ENCODE measurements at regions not wholly inside any gene's neighbourhood (a gene's known extent, or its start where the extent isn't known, plus 50 kb on each side); places are given as distances from the start of the nearest gene placed in this dataset.

GRCh38 chr5:131084436-131084835 lies 80.6 kb downstream of the HINT1 start (continued):
- no peak for TF ChIP-seq ZNF462 (CRISPR knock-in tag; IDR thresholded peaks at IDR 0.05)

GRCh38 chr5:131081913-131082488 lies 83.1 kb downstream of the HINT1 start:
- no peak overlapping the region for H2AFZ ChIP-seq

More at GRCh38 chr5:131081913-131082488, 83.1 kb downstream of the HINT1 start:
- Mint-ChIP-seq H3K36me3 (ENCODE audit: low read depth) (peaks cover 10% of the 10 kb centered on the region), H3K4me3 (no peak overlapping the region), H3K4me1 (no peaks in the 10 kb centered on the region), H3K9me3 (peaks cover 19% of the 10 kb centered on the region), H3K27me3 (ENCODE audit: insufficient read depth, low read depth, poor library complexity) (no peaks in the 10 kb centered on the region), H3K27ac (no peak overlapping the region)
- Histone ChIP-seq H3K4me1 (ENCODE audit: insufficient read depth) (no peaks in the 10 kb centered on the region), H3K4me2 (no peak overlapping the region), H3F3A (replicated peaks; ENCODE audit: low read depth) (no peaks in the 10 kb centered on the region), H3K9me2 (ENCODE audit: insufficient read depth) (no peaks in the 10 kb centered on the region), H3K36me3 (ENCODE audit: insufficient read depth) (peaks cover 6% of the 10 kb centered on the region; the same call in 1 of the 2 replicates), H3K27ac (ENCODE audit: low read depth) (no peak overlapping the region), H3K27me3 (ENCODE audit: insufficient read depth) (no peaks in the 10 kb centered on the region), H3K4me3 (no peak overlapping the region), H3K79me2 (replicated peaks; ENCODE audit: insufficient read depth) (no peaks in the 10 kb centered on the region), H4K20me1 (replicated peaks; ENCODE audit: insufficient read depth) (no peaks in the 10 kb centered on the region)
- ATAC-seq, result no peak
- TF ChIP-seq POLR2AphosphoS5 (IDR thresholded peaks at IDR 0.05; ENCODE audit: low read depth) (no peak), CTCF (conservative IDR thresholded peaks at IDR 0.05; ENCODE audit: low read depth in 2 of 2) (no peak), EZH2 (IDR thresholded peaks at IDR 0.05; ENCODE audit: low read depth, unreplicated experiment) (no peak), NANOG (IDR thresholded peaks at IDR 0.05; ENCODE audit: borderline replicate concordance) (no peak), ZNF331 (CRISPR knock-in tag; IDR thresholded peaks at IDR 0.05; ENCODE audit: low read depth) (no peak), EZH2phosphoT487 (IDR thresholded peaks at IDR 0.05; ENCODE audit: unreplicated experiment) (no peak), CREB1 (CRISPR knock-in tag; IDR thresholded peaks at IDR 0.05; ENCODE audit: low read depth) (no peak), REST (IDR thresholded peaks at IDR 0.05; ENCODE audit: unreplicated experiment) (no peak), ETS1 (IDR thresholded peaks at IDR 0.05) (no peak), JUNB (IDR thresholded peaks at IDR 0.05; ENCODE audit: unreplicated experiment) (no peak)
- DNase-seq (ENCODE audit: low spot score), result no peak

Measured in GM23338 (cell line).